Endothelial cell of hepatic sinusoid (primary cell): ENCODE measurements at regions not wholly inside any gene's neighbourhood (a gene's known extent, or its start where the extent isn't known, plus 50 kb on each side); places are given as distances from the start of the nearest gene placed in this dataset.
"Not testable (repeated sequence)": the region's sequence is repeated elsewhere in the genome, so short reads cannot be mapped to it uniquely, and the experiment has no call there.

ENCODE experiments used
- in situ Hi-C: cut with HindIII; loops from 2 replicates; pipeline ENCODE4 v1.10.0; 2017; ENCODE audit warnings: low sequenced_read_pairs

DNA sequence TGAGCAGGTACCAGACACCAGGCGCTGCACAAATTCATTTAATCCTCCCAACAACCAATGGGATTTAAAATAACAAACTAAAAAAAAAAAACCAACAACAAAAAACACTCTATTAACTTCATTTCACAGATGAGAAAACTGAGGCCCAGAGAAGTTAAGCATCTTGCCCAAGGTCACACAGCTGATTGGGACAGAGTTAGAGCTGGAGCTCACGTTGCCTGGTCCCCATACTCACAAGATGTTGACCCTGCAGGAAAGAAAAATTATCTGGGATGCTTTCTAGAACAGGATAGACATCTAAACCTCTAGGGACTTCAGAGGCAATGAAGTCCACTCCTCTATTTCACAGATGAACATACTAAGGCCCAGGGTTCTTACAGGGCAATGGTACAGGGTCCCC is 175.3 kb downstream of the PSMG1 start:
- in situ Hi-C loops = no loop called here

DNA sequence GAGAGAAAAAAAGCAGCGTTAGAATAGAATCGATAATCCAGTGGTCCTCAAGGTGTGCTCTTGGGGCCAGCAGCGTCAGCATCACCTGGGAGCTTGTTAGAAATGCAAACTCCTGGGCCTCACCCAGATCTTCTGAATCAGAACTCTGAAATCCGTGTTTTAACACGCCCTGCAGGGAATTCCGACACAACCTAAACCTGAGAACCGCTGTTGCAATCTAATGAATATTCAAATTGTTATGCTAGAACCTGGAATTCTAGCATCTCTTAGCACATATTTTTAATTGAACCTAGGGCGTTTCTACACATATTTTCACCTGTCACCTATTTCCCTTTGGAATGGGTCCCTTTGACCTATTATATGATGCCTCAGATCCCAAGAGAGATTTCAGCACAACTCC is 175.7 kb downstream of the PSMG1 start:
- in situ Hi-C loops = no loop called here

DNA sequence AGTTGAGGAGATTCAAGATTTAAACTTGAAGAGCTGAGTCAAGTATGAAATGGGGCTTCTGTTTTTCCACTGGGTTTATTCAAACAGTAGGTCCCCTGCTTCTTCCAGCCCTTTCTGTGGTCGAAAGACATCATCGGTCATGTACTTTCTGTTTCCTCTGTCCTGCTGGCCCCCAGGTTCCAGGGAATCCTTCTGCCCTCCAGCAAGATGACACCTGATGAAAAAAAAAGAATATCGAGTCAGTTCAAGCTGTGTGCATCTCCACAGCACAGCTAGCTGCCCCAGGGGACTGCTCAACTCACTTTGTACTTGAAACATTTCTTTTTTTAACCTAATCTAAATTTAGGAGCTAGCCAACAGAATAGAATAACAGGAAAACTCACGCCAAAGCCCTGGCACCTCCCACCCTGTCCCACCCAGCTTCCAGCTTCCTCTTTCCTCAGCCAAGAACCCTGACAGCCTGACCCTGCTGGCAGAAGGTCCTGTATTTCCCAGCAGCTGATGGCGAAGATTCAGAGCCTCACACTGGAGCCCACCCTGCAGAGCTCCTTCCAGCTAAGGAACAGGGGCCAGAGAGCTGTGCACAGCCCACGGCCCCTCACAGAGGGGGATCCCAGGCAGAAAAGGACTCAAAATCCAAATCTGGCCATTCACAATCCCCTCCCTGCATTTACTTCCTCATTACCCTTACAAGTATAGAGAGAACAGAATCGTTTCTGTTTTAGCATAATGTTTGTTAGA is 176.5 kb downstream of the PSMG1 start:
- in situ Hi-C loops = no loop called here

DNA sequence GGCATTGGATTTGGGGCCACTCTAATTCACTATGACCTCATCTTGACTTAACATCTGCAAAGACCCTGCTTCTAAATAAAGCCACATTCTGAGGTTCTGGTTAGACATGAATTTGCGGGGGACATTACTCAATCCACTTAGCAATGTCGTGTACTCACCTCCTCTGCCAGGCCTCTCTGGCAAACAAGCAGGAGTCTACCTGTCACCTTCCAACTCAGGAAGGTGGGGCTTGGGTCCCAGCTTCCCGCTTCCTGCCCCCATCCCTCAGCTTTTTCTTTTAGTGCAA is 177.8 kb downstream of the PSMG1 start:
- in situ Hi-C loops = no loop called here

DNA sequence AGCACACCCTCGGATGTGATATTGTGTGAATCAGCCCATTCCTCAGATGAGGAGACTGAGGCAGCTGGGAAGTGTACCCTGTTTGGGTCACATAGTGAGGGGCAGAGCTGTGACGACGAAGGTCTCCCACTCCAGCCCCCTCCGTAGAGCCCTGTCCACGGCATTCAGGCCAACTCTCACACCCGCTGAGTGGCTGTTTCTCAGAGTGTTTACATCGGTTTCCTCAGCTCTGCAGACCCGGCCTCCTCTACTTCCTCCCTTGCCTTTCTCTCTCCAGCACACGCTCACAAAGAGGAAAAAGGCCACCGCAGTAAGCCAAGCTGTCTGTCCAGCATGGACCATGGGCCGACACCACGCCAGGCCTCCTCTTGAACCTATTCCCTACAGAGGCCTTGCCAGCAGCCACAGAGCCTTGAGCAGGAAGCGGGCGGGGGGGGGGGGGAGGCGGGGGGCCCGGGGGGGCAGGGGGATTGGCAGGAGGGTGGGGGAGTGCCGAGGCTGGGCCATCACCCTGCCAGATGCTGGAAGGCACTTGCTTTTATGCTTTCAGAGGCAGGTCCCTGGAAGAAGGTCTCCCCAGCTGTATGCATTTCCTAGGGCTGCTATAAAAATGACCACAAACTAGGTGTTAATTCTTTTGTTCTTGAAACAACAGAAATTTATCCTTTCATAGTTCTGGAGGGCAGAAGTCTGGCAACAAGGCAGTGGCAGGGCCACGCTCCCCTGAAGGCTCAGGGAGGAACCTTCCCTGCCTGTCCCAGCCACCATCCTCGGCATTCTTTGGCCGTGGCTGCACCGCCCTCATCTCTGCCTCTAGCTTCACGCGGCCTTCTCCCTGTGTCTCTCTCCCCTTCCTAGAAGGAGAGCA is 178.4 kb downstream of the PSMG1 start:
- in situ Hi-C loops = no loop called here

DNA sequence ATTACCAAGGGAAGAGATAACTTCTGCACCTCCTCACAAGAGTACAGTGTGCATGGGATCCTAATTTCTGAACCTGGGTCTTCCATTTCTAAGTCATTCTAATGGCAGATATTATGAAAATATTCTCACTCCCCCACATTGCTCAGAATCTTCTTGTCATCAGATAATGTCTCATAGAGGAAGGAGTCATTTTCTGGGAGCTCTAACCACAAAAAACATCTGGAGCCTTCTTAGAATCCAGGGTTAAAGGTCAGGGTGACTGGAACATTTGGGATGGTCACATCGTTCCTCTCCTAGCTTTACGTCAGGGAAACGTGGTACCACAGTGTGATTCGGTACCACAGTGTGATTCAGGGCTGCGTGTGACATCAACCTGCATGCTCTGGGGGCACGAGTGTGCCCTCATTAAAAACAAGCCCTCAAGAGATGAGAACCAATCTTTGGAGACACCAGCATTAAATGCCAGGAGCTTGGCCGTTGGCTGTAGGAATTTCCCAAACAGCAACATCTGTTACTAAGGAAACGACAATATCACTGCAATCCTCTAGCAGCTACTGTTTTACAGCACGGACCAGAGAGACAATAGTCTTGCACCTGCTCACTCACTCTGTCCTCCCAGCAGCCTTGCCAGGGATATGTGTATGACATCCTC is 179.1 kb downstream of the PSMG1 start:
- in situ Hi-C loops = no loop called here

DNA sequence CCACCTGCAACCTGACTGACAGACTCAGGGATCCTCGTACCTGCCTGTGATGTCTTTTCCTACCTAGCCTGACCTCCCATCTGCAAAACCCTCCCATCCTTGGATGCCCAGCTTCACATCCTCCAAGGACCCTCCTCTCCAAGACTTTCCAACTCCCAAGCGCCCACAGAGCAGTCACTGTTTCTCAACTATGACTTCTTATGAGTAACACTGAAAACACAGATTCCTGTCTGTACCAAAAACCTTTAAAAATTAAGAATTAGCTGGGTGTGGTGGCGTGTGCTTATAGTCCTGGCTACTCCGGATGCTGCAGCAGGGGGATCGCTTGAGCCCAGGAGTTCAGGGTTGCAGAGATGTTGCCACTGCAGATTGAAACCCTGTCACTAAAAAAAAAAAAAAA is 181.9 kb downstream of the PSMG1 start:
- in situ Hi-C loops = no loop called here

DNA sequence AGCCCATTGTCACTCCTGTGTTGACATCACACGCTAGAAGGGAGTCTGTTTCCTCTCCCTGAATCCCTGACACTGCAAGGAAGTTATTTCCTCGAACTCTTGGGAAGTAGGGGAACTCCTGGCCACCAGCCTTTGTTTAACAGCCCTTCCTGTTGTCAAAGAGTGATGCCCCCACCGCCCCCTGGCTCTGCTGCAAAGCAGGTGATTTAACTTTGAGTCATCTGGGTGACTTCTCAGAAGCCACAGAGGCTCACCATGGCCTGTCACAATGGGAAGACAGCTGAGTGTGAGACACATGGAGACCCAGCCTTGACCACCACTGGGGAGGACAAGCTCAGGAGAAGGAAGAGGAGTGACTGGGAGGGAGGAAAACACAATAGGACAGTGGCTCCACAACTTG is 182.8 kb downstream of the PSMG1 start:
- in situ Hi-C loops = no loop called here

DNA sequence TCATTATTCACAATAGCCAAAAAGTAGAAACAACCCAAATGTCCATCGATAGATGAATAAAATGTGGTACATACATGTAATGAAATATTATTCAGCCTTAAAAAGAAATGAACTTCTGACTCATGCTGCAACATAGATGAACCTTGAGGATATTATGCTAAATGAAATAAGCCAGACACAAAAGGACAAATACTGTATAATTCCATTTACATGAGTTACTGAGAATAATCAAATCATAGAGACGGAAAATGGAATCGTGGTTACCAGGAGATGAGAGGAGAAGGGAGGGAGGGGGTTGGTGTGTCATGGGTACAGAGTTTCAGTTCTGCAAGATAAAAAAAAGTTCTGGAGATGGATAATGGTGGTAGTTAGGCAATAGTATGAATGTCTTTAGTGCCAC is 184.1 kb downstream of the PSMG1 start:
- in situ Hi-C loops = no loop called here

DNA sequence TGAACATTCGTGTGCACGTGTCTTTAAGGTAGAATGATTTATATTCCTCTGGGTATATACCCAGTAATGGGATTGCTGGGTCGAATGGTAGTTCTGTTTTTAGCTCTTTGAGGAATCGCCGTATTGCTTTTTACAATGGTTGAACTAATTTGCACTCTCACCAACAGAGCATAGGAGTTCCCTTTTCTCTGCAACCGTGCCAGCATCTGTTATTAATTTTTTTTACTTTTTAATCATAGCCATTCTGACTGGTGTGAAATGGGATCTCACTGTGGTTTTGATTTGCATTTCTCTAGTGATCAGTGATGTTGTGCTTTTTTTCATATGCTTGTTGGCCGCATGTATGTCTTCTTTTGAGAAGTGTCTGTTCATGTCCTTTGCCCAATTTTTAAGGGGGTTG is 185.0 kb downstream of the PSMG1 start:
- in situ Hi-C loops = not testable (repeated sequence)

DNA sequence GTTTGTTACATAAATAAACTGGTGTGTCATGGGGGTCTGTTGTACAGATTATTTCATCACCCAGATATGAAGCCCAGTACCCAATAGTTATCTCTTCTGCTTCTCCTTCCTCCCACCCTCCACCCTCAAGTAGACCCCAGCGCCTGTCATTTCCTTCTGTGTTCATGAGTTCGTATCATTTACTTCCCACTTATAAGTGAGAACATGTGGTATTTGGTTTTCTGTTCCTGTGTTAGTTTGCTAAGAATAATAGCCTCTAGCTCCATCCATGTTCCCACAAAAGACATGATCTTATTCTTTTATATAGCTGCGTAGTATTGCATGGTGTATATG is 185.4 kb downstream of the PSMG1 start:
- in situ Hi-C loops = not testable (repeated sequence)

DNA sequence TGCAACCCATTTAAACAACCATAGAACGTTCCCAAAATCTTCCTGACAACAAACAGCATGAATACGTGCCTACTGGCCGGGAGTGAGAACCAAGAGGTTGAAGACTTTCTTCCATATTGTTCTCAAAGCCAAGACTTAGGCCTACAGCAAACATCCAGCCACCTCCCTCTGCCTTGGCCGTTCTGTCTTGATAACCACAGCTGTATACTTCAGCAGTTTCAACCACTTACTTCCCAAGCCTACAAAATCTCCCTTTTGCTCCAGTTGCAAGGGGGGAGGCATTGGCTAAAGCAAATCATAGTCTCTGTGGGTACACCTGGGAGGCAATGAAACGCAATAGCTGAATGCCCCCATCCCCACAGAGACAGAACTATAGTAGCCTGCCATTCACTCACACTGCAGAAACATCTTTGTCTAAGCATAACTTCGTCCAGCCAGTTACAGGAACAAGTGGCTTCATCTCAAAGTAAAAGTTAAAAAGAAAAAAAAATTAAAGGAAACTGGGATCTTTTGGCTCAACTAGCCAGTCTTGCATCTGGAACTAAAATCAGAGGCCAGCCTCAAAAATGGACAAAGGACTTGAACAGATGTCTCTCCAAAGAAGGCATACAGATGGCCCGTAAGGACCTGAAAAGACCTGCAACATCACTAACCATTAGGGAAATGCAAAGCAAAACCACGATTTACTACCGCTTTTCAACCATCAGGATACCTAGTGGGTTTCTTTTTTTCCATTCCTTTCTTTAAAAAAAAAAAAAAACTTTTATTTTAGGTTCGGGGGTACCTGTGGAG is 186.0 kb downstream of the PSMG1 start:
- in situ Hi-C loops = no loop called here

DNA sequence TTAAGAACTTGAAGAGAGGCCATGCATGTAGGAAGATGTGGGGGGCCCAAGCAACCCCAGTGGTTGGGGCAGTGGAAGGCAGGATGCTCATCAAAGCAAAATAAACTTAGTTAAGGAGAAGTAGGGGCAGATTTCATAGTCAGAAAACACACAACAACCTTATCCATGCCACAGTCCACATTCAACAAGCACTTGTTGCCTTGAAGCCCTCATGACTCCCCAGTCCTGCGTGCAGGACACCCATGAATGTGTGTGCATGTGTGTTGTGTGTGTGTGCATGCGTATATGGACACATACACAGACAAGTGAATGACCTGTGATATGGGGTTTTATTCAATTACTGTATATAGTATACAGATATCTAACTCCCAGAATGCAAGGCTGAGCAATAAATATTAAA is 186.9 kb downstream of the PSMG1 start:
- in situ Hi-C loops = no loop called here

DNA sequence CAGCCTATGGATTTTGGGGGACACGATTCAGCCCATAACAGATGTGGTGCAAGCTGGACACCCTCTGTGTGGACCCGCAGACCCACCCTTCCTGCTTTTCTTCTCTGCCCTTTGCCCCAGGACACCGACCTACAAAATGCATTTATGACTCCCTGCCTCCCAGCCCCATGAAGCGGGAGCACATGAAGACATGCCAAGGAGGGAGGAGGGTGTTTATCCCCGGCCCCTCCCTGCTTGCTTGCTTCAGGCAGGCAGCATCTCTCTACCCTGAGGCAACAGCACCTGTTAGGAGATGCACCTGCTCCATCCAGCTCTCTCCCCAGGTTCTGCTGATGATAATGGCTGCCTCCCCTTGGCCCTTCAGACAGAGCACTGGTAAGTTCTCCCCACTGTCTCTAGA is 187.5 kb downstream of the PSMG1 start:
- in situ Hi-C loops = no loop called here

DNA sequence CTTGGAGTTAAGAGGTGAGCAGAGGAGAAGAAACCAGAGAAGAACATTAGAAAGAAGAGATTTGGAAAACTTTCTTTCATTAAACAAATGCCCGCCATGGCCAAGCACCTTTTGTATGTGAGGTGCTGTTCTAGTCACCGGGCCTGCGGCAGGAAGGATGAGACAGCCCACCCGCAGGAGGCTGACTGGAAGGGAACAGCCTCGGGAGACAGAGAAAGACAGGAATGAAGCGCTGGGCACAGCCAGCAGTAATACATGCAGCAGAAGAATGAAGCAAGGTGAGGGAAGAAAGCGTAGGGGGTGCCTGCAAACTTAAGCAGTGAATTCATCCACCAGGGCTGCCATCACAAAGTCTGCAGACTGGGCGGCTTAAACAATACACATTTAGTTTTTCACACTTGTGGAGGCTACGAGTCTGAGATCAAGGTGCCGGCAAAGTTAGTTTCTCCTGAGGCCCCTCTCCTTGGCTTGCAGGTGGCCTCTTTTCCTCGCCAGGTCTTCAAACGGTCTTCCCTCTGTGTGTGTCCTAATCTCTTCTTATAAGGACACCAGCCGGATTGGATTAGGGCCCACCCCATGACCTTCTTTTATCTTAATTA is 188.1 kb downstream of the PSMG1 start:
- in situ Hi-C loops = no loop called here

DNA sequence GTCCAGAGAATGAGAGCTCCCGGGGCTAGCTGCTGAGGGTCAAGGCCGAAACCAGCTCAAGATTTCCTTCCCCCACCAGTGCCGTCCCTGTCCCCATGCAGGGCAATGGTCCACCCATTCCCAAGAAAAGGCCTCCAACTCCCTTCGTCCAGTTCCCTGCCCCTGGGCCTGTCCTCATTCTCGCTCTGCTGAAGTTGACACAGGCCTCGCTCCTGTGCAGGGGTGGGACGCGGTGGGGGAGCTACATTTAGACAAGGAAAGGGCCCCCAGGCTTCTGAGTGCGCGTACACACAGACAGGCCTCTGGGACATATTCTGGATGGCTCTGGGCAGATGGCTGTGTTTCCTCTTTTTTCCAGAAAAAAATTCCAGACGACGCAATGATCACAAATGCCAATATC is 188.3 kb downstream of the ETS2 start:
- in situ Hi-C loops = no loop called here

DNA sequence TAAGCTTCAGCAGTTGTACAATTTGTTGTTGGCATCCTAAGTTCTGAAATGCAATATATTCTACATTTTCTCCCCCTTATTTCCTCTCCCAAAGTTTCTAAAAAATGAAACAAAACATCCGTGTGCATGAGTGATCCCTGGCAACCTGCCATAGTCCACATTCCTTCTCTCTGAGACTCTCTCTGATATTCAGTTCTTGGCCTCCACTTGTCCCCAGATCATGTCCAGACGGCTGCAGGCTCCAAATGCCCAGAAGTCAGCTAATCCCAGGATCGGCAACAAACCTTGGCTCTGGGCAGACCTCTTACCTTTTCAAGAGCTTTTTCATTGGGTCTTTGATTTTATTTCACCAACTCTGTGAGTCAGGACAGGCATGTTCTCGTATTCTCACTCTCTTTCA is 187.8 kb downstream of the ETS2 start:
- in situ Hi-C loops = no loop called here

DNA sequence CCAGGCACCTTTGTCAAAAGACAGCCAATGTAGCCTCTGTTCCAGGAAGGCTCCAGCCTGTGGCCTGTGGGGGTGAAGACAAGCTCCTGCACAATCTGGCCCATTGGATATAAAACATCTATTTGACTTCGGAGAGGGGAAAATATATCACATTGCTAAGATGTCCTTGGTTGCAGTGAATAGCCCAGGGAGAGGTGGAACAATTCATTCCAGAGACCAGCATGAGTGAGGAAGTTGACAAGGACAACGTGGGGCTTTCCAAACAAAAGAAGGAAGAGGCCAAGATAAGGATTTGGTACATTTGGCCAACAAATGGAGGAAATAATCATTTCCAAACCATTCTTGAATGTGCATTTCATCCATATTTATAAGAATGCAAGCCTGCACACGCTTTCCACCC is 187.0 kb downstream of the ETS2 start:
- in situ Hi-C loops = no loop called here

DNA sequence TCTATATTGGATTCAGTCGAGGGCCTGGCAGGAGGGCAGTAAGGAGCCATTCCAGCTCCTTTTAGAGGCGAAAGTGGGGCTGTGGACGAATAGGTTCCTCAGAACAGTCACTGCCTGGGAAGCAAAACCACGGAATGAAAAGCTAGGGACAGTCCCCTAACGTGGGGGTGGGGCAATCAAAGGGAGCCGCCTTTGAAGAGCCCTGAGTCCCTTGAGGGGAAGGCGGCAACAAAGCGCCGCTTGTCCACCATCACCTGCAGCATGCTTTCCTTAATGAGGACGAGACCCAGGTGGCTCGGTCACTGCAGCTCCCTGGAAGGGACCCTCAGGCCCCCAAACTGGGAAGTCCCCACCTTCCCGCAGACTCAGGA is 184.7 kb downstream of the ETS2 start:
- in situ Hi-C loops = no loop called here

DNA sequence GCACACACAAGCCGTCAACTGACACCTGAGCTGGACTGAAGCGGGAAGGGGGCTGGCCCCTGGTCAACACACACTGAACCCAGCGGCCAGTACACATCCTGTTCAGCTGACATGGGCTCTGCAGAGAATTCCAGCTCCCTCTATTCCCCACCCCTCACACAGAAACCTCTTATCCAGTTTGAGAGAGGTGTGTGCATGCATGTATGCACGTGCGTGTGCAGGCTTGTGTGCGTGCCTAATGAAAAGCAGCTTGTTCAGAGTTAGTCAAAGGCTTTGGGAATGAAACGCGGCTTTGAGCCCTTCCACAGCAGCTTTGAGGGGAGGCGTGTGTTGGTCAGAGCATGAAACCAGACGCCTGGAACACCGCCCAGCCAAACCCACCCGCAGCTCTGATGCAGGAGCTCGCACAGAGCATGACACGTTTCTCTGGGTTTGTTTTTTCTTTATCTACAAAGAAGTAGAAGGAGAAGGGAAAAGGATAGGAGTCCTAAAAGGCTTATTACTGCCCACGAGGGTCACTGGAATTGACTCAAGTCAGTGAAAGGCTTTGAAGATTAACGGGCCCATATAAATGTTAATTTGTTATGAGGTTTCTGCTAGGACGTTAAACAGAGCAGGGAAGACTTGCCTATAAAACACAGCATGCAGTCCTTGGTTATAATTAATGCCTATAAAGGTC is 184.2 kb downstream of the ETS2 start:
- in situ Hi-C loops = no loop called here

DNA sequence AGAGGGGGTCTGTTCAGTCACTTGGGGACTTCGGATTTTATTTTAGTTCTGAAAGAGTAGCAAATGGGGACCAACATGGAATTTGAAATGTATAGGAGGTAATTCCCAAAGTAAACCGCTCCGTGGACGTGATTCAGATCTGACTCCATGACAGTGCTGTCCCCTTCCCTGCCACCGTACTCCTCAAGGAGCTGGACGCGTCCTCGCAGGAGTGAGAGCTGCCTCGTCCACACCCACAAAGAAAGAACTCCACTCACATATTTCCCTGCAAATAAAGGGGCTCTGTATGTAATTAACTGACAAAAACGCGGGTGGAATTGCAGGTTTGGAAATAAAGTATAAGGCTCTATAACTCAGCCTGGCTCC is 183.6 kb downstream of the ETS2 start:
- in situ Hi-C loops = no loop called here
